ENCODE measurements at regions not wholly inside any gene's neighbourhood (a gene's known extent, or its start where the extent isn't known, plus 50 kb on each side); places are given as distances from the start of the nearest gene placed in this dataset.

DNA sequence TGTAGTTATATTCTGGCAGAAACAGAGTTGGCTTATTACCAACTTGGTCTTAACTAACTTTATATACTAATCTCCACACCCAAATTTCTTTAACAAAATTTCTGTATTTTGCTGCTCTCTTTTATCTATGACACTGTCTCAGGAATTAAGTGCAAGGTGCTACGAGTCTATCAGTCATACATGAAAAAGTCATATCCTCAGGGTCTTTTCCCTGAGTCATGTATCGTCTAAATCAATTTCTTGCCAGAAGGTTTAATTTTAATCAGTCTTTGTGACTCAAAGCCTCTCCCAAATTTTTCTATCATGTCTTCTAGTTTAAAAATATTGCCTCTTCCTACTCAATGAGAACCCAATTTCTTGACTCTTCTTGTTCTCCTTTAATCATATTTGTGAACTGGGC, 1803.6 kb upstream of the PCDH7 start:
- H3K36me3 ChIP-seq (ENCODE audit: low read depth) = no peaks in the 10 kb centered on the region
- H3K9me3 ChIP-seq = peaks cover 8% of the 10 kb centered on the region
- intact Hi-C loops (cut with DNase I, micrococcal nuclease) = no loop called here
- H3K4me1 ChIP-seq (ENCODE audit: low read depth) = no peaks in the 10 kb centered on the region
- TF ChIP-seq, protein P1, sequence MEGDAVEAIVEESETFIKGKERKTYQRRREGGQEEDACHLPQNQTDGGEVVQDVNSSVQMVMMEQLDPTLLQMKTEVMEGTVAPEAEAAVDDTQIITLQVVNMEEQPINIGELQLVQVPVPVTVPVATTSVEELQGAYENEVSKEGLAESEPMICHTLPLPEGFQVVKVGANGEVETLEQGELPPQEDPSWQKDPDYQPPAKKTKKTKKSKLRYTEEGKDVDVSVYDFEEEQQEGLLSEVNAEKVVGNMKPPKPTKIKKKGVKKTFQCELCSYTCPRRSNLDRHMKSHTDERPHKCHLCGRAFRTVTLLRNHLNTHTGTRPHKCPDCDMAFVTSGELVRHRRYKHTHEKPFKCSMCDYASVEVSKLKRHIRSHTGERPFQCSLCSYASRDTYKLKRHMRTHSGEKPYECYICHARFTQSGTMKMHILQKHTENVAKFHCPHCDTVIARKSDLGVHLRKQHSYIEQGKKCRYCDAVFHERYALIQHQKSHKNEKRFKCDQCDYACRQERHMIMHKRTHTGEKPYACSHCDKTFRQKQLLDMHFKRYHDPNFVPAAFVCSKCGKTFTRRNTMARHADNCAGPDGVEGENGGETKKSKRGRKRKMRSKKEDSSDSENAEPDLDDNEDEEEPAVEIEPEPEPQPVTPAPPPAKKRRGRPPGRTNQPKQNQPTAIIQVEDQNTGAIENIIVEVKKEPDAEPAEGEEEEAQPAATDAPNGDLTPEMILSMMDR (IDR thresholded peaks at IDR 0.05) = no peak
- ATAC-seq (no peak), DNase-seq (no peak)
- no peak overlapping the region for H3K4me3 ChIP-seq

DNA sequence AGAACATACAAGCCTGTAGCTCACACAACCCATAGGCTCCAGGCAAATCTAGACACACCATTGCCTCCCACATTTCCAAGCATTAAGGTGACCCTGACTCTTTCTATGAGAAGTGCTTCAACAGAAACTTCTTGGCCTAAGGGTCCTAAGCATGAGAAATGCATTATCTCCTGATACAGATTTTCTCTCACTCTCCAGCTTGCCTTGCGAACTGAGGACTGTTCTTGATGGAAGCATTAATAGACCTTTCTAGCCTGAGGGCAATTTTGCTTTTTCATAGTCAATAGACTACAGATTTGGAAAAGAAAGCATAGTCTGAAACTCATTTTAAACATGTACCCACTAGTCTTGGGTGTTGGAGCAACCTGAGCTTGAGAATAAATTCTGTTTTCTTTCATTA, 1801.3 kb upstream of the PCDH7 start:
- intact Hi-C loops (cut with DNase I, micrococcal nuclease) = no loop called here
- no peaks in the 10 kb centered on the region for H3K4me1 ChIP-seq (ENCODE audit: low read depth)
- peaks cover 8% of the 10 kb centered on the region for H3K9me3 ChIP-seq
- H3K36me3 ChIP-seq (ENCODE audit: low read depth) = no peaks in the 10 kb centered on the region
- TF ChIP-seq, protein P1 (IDR thresholded peaks at IDR 0.05) = no peak
- H3K4me3 ChIP-seq = no peak overlapping the region
- DNase-seq = no peak
- no peak for ATAC-seq

DNA sequence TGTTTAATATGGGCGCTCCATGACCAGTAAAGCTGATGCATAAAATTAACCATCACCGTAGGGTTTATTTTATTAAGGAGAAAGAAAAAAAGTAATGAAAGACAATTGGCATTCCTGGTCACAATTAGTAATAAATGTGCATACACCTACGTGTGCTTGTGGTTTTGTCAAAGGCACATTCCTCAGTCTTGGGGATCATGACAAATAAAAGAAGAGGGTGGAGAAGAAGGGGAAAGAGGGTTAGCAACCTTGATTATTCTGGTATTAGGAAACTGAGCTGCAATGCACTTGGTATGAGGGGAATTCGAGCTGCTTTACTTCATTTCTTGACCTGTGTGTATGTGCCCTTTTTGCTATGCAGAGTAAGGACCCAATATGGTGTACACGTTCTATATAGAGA, 1798.3 kb upstream of the PCDH7 start:
- ATAC-seq (no peak), DNase-seq (no peak)
- no peaks in the 10 kb centered on the region for H3K4me1 ChIP-seq (ENCODE audit: low read depth)
- no peak overlapping the region for H3K4me3 ChIP-seq
- no peaks in the 10 kb centered on the region for H3K36me3 ChIP-seq (ENCODE audit: low read depth)
- H3K9me3 ChIP-seq = peaks cover 8% of the 10 kb centered on the region
- TF ChIP-seq, protein P1 (IDR thresholded peaks at IDR 0.05) = no peak
- intact Hi-C loops (cut with DNase I, micrococcal nuclease) = no loop called here

DNA sequence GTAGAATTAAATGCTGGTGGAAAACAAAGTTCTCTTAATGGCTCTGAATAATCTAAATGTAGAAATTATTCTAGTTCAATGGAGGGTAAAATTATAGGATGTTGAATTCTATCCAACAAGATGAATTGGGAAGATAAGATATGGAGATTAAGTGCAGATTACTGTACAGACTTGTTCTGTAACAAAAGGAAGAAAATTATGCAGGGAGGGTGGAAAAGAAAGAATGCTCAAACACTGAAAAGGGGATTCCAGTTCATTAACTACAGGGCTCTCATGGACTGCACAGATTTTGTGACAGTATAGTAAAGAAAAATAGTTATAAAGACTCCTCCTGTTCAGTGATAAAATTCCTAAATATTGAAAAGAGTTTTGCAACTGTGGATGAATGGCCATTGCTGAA, 1794.0 kb upstream of the PCDH7 start:
- TF ChIP-seq, protein P1 (IDR thresholded peaks at IDR 0.05) = no peak
- ATAC-seq = no peak
- H3K4me1 ChIP-seq (ENCODE audit: low read depth) = no peaks in the 10 kb centered on the region
- intact Hi-C loops (cut with DNase I, micrococcal nuclease) = no loop called here
- no peaks in the 10 kb centered on the region for H3K36me3 ChIP-seq (ENCODE audit: low read depth)
- no peak overlapping the region for H3K4me3 ChIP-seq
- H3K9me3 ChIP-seq = peaks cover 5% of the 10 kb centered on the region
- no peak for DNase-seq

DNA sequence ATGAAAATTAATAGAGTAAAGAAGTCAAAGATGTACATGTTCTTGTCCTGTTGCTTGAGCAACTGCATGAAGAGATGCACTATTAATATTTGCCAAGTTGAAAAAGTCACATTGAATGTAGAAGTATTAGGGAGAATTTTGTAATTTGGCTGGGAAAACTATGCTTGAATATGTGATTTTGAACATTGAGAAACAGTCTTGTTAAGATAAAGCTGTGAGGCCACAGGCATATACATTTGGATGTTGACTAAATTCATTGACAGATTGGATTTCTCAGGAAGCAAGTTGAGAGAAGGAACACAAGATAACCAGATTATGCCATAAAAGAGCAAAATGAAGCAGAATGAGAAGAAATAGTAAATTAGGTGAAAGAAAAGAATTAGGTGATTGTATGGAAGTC, 1777.5 kb upstream of the PCDH7 start:
- peaks cover 11% of the 10 kb centered on the region for H3K9me3 ChIP-seq
- TF ChIP-seq, protein P1 (IDR thresholded peaks at IDR 0.05) = no peak
- DNase-seq = no peak
- no peaks in the 10 kb centered on the region for H3K4me1 ChIP-seq (ENCODE audit: low read depth)
- no peaks in the 10 kb centered on the region for H3K36me3 ChIP-seq (ENCODE audit: low read depth)
- no peak for ATAC-seq
- intact Hi-C loops (cut with DNase I, micrococcal nuclease) = no loop called here
- no peak overlapping the region for H3K4me3 ChIP-seq

DNA sequence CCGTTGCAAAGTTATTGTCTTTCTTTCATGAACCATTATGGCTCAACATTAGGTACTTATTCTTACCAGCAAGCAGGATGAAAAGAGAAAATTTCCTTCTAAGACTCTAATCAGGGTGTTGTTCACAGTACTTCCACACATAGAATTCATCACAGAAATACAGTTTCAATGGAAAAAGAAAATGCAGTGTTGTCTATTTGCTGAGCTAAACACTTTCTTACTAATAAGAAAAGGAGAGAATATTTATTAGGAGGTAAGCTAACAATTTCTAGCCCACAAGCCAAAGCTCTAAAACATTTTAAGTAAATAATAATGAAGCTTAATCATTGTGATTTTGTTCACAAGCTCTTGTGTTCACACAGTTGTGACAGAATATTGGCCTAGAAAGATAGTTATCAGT, 1772.8 kb upstream of the PCDH7 start:
- Histone ChIP-seq H3K9me3 (peaks cover 12% of the 10 kb centered on the region), H3K4me3 (no peak overlapping the region), H3K36me3 (ENCODE audit: low read depth) (no peaks in the 10 kb centered on the region), H3K4me1 (ENCODE audit: low read depth) (no peaks in the 10 kb centered on the region)
- intact Hi-C loops (cut with DNase I, micrococcal nuclease) = no loop called here
- DNase-seq (no peak), ATAC-seq (no peak)
- TF ChIP-seq, protein P1 (IDR thresholded peaks at IDR 0.05) = no peak

Measured in mucosa of descending colon (tissue), 3 donors.